Prostate gland (tissue), 2 donors: ENCODE measurements at regions not wholly inside any gene's neighbourhood (a gene's known extent, or its start where the extent isn't known, plus 50 kb on each side); places are given as distances from the start of the nearest gene placed in this dataset.

Experiments
- DNase-seq: peaks from one replicate; pipeline ENCODE4 v3.0.0-alpha.2; 2019; ENCODE audit warnings: low spot score
- H3K27ac ChIP-seq, 2 donors: fragments of 200-600 bp; sonication (generic); 2 replicates each; pipeline ENCODE4 v1.5.1; 2017 to 2019
- H3K27me3 ChIP-seq: fragments of 200-600 bp; sonication (generic); replicated peaks from 2 replicates; pipeline ENCODE4 v1.5.1; 2019; ENCODE audit not compliant: insufficient read depth
- H3K36me3 ChIP-seq, 2 donors: fragments of 200-600 bp; sonication (generic); 1 replicate in 1 of 2; 2 replicates in 1 of 2; pipeline versions ENCODE4 v1.5.1 to v1.8.1; 2017 to 2019
- H3K4me1 ChIP-seq: fragments of 200-600 bp; sonication (generic); replicated peaks from 2 replicates; pipeline ENCODE4 v1.5.1; 2019
- H3K4me3 ChIP-seq, 2 donors: fragments of 200-600 bp; sonication (generic); 2 replicates each; pipeline ENCODE4 v1.5.1; 2017 to 2019
- H3K9me3 ChIP-seq: fragments of 200-600 bp; sonication (generic); 2 replicates; pipeline ENCODE4 v1.5.1; 2017
- POLR2A ChIP-seq: fragments of 450-650 bp; IDR thresholded peaks from one replicate; pipeline ENCODE4 v1.6.1; 2016; ENCODE audit warnings: antibody characterized with exemption, mild to moderate bottlenecking
- POLR2AphosphoS5 ChIP-seq: sonication (generic); formaldehyde crosslinking; IDR thresholded peaks from one replicate; pipeline ENCODE4 v1.6.1; 2017; ENCODE audit warnings: antibody characterized with exemption
- WGBS: methylation state at CpG from one replicate; pipeline ENCODE4 v1.1.5; 2018; 5-methylcytosine and 5-hydroxymethylcytosine counted together
- intact Hi-C: fragments of 100-400 bp; cut with DNase I; formaldehyde crosslinking; loops from one replicate; pipeline ENCODE4 v1.14.2; 2022
- TF ChIP-seq, protein P1 (sequence below), 4 experiments: fragments of 200-600 bp in 2 of 4; fragments of 450-650 bp in 2 of 4; sonication (generic) in 2 of 4; IDR thresholded peaks; 1 replicate in 3 of 4; 2 replicates in 1 of 4; pipeline ENCODE4 v1.5.1; 2016 to 2019; ENCODE audit warnings: antibody characterized with exemption in 4 of 4, mild to moderate bottlenecking in 2 of 4, moderate library complexity in 2 of 4

DNA sequence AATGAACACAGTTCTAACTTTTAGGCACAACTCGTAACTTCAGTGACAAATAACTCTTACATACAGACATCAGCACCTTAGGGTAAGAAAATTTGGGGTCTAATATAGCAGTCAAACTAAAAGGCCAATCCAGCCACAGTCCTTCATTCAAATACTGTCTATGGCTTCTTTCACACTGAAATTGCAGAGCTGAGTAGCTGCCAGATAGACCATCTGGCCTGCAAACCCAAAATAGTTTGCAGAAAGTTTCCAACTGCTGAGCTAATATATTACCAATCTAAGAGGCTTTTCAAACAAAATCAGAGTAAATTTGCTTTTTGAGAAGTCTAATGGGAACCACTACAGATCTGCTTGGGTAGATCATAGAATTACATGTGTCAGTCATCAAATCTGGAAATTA, 183.4 kb downstream of the GALR1 start:
- TF ChIP-seq, protein P1, sequence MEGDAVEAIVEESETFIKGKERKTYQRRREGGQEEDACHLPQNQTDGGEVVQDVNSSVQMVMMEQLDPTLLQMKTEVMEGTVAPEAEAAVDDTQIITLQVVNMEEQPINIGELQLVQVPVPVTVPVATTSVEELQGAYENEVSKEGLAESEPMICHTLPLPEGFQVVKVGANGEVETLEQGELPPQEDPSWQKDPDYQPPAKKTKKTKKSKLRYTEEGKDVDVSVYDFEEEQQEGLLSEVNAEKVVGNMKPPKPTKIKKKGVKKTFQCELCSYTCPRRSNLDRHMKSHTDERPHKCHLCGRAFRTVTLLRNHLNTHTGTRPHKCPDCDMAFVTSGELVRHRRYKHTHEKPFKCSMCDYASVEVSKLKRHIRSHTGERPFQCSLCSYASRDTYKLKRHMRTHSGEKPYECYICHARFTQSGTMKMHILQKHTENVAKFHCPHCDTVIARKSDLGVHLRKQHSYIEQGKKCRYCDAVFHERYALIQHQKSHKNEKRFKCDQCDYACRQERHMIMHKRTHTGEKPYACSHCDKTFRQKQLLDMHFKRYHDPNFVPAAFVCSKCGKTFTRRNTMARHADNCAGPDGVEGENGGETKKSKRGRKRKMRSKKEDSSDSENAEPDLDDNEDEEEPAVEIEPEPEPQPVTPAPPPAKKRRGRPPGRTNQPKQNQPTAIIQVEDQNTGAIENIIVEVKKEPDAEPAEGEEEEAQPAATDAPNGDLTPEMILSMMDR (IDR thresholded peaks at IDR 0.05): no peak
- no peak for TF ChIP-seq POLR2A
- no peak for TF ChIP-seq POLR2AphosphoS5
- WGBS: 86% methylated on average over 1 of the region's 1 CpG

DNA sequence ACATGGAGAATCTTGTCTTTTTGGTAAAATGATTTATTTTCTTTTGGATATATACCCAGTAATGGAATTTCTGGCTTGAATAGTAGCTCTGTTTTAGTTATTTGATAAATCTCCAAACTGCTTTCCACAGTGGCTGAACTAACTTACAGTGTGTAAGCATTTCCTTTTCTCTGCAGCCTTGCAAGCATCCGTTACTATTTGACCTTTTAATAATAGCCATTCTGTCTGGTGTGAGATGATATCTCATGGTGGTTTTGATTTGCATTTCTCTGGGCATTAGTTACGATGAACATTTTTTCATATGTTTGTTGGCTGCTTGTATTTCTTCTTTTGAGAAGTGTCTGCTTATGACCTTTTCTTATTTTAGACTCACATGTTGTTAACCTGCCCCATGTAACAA, 190.2 kb downstream of the GALR1 start:
- intact Hi-C loops: no loop called here
- Histone ChIP-seq H3K4me1 (no peaks in the 10 kb centered on the region), H3K9me3 (no peaks in the 10 kb centered on the region), H3K27me3 (peaks cover 2% of the 10 kb centered on the region), H3K36me3 (no peaks in the 10 kb centered on the region), H3K4me3 (no peak overlapping the region), H3K27ac (no peak overlapping the region)
- WGBS: 41% methylated on average over 2 of the region's 2 CpGs
- no peak for DNase-seq
- TF ChIP-seq, protein P1 (IDR thresholded peaks at IDR 0.05): no peak
- TF ChIP-seq POLR2A: no peak
- TF ChIP-seq POLR2AphosphoS5: no peak

More for the DNA sequence above, 183.4 kb downstream of the GALR1 start:
- no peak overlapping the region for H3K4me3 ChIP-seq
- no peak for DNase-seq
- H3K36me3 ChIP-seq: no peaks in the 10 kb centered on the region
- no peaks in the 10 kb centered on the region for H3K27me3 ChIP-seq
- no peaks in the 10 kb centered on the region for H3K9me3 ChIP-seq
- no peak overlapping the region for H3K27ac ChIP-seq
- intact Hi-C loops: no loop called here
- no peaks in the 10 kb centered on the region for H3K4me1 ChIP-seq

DNA sequence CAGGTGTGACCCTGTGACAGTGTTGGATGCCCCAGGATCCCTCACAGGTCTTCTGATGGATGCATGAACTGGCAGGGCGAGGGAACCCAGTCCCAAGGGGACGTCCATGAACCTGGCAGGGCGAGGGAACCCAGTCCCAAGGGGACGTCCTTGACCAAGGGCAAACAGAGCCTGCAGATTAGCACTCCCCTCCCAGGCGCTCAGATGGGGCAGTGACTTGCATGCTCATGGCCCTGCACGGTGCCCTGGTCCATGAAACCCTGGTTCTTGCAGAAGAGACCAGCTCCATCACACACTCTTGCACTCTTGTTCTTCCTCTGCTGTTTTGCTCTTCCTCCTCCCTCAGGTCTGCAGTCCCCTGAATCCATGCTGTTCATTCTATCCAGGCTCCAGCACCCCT, 192.7 kb downstream of the GALR1 start:
- Histone ChIP-seq H3K4me1 (no peaks in the 10 kb centered on the region), H3K9me3 (no peaks in the 10 kb centered on the region), H3K27me3 (peaks cover 2% of the 10 kb centered on the region), H3K27ac (no peak overlapping the region), H3K4me3 (no peak overlapping the region), H3K36me3 (no peaks in the 10 kb centered on the region)
- intact Hi-C loops: no loop called here
- TF ChIP-seq POLR2AphosphoS5: no peak
- TF ChIP-seq, protein P1 (IDR thresholded peaks at IDR 0.05): no peak
- TF ChIP-seq POLR2A: no peak
- 79% methylated on average over 6 of the region's 6 CpGs for WGBS
- DNase-seq: no peak

DNA sequence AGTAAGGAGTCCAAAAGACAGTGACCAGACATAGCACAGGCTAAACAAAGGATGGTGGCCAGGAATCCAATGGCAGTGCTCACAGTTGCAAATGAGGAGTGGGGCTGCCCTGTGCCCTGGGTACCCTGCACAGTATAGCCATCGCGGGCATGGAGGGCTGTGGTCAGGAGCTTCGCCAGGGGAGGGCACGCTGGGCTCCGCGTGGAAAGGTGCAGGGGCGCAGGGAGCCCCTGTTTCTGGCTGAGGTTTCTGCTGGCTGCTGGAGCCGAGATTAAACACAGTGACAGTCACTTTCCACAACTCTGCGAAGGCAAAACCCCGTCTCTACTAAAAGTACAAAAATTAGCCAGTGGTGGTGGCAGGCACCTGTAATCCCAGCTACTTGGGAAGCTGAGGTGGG, 194.7 kb downstream of the GALR1 start:
- Histone ChIP-seq H3K27me3 (peaks cover 5% of the 10 kb centered on the region), H3K36me3 (no peaks in the 10 kb centered on the region), H3K9me3 (no peaks in the 10 kb centered on the region), H3K4me1 (no peaks in the 10 kb centered on the region), H3K27ac (no peak overlapping the region), H3K4me3 (no peak overlapping the region)
- no peak for TF ChIP-seq POLR2AphosphoS5
- TF ChIP-seq POLR2A: no peak
- TF ChIP-seq, protein P1 (IDR thresholded peaks at IDR 0.05): no peak
- no peak for DNase-seq
- intact Hi-C loops: no loop called here
- WGBS: 92% methylated on average over 10 of the region's 10 CpGs

DNA sequence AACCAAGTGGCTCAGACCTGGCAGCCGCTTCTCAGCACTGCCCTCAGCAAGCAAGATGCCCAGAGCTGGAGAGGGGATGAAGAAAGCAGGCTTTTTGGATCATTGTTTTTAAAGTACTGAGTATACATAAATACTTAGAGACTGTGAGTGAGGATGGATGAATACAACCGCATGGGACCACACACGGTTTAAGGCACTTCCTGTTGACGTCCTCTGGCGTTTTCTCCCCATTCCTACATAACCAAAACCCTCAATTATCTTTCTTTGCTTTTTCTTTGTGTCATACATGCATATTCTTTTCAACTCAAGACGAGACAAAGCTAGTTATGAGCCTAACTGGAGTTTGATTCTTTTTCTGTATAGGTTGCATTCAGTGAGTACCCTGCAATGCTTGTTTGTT, 198.4 kb downstream of the GALR1 start:
- no peaks in the 10 kb centered on the region for H3K36me3 ChIP-seq
- H3K27me3 ChIP-seq: peaks cover 2% of the 10 kb centered on the region
- H3K9me3 ChIP-seq: no peaks in the 10 kb centered on the region
- DNase-seq: no peak
- intact Hi-C loops: no loop called here
- H3K27ac ChIP-seq: no peak overlapping the region
- TF ChIP-seq, protein P1 (IDR thresholded peaks at IDR 0.05): no peak
- no peak for TF ChIP-seq POLR2A
- no peak for TF ChIP-seq POLR2AphosphoS5
- WGBS: 54% methylated on average over 6 of the region's 6 CpGs
- H3K4me3 ChIP-seq: no peak overlapping the region
- H3K4me1 ChIP-seq: no peaks in the 10 kb centered on the region
